ENCODE measurements at regions not wholly inside any gene's neighbourhood (a gene's known extent, or its start where the extent isn't known, plus 50 kb on each side); places are given as distances from the start of the nearest gene placed in this dataset.

- Histone ChIP-seq H2AFZ (ENCODE audit: low read depth, low read length) (no peak overlapping the region), H3K9me2 (ENCODE audit: insufficient read depth, low read length) (no peaks in the 10 kb centered on the region), H4K20me1 (ENCODE audit: insufficient read depth) (no peaks in the 10 kb centered on the region), H3K27me3 (ENCODE audit: insufficient read depth, low read depth, low read length) (no peaks in the 10 kb centered on the region), H3K4me3 (ENCODE audit: low read length) (no peak overlapping the region), H3K9ac (ENCODE audit: low read length) (no peak overlapping the region), H3K79me2 (replicated peaks; ENCODE audit: insufficient read depth, low read length) (no peaks in the 10 kb centered on the region), H3K9me3 (ENCODE audit: low read length) (no peaks in the 10 kb centered on the region), H3F3A (ENCODE audit: insufficient read depth, low read length, poor library complexity, severe bottlenecking) (no peaks in the 10 kb centered on the region), H3K4me2 (ENCODE audit: low read length) (no peak overlapping the region), H3K27ac (ENCODE audit: low read length) (no peak overlapping the region), H3K36me3 (ENCODE audit: insufficient read depth, low read length) (no peaks in the 10 kb centered on the region)
- TF ChIP-seq POLR2AphosphoS5 (IDR thresholded peaks at IDR 0.05) (no peak), MXI1 (conservative IDR thresholded peaks at IDR 0.05; ENCODE audit: poor library complexity, severe bottlenecking) (no peak), SMC3 (conservative IDR thresholded peaks at IDR 0.05; ENCODE audit: poor library complexity) (no peak), EP300 (conservative IDR thresholded peaks at IDR 0.05; ENCODE audit: poor library complexity, severe bottlenecking) (no peak), TAF1 (IDR thresholded peaks at IDR 0.05; ENCODE audit: low read depth) (no peak), RAD21 (conservative IDR thresholded peaks at IDR 0.05) (no peak), REST (IDR thresholded peaks at IDR 0.05; ENCODE audit: borderline replicate concordance) (no peak), EZH2 (IDR thresholded peaks at IDR 0.05; ENCODE audit: borderline replicate concordance, insufficient read depth, low read length, poor library complexity, severe bottlenecking) (no peak)
- TF ChIP-seq, protein P1, sequence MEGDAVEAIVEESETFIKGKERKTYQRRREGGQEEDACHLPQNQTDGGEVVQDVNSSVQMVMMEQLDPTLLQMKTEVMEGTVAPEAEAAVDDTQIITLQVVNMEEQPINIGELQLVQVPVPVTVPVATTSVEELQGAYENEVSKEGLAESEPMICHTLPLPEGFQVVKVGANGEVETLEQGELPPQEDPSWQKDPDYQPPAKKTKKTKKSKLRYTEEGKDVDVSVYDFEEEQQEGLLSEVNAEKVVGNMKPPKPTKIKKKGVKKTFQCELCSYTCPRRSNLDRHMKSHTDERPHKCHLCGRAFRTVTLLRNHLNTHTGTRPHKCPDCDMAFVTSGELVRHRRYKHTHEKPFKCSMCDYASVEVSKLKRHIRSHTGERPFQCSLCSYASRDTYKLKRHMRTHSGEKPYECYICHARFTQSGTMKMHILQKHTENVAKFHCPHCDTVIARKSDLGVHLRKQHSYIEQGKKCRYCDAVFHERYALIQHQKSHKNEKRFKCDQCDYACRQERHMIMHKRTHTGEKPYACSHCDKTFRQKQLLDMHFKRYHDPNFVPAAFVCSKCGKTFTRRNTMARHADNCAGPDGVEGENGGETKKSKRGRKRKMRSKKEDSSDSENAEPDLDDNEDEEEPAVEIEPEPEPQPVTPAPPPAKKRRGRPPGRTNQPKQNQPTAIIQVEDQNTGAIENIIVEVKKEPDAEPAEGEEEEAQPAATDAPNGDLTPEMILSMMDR (IDR thresholded peaks at IDR 0.05; ENCODE audit: poor library complexity, severe bottlenecking), result no peak
These were observed 102.6 kb upstream of the TENT5D start for GRCh38 chrX:80317646-80318045.

DNA sequence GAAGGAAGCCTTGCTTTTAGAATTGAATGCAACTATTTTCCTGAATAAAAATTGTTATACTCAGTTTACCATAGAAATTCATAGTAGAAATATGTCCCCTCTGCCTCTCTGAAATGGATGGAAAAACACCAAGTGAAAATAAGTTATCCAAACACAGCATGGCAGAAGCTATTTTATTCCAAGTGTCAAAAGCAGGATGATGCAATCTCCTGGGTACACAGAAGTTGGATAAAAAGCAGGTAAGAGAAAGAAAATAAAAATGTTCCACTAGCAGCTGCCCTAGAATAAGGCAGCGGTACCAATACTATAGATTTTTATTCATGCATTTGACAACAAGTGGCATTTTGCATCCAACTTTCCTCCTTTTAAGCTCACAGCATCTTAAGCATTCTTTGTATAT lies 89.0 kb upstream of the TENT5D start:
- TF ChIP-seq, protein P1 (IDR thresholded peaks at IDR 0.05; ENCODE audit: poor library complexity, severe bottlenecking), result no peak
- no peak for TF ChIP-seq TAF1 (IDR thresholded peaks at IDR 0.05; ENCODE audit: low read depth)
- TF ChIP-seq REST (IDR thresholded peaks at IDR 0.05; ENCODE audit: borderline replicate concordance), result no peak
- Histone ChIP-seq H3K4me3 (ENCODE audit: low read length) (no peak overlapping the region), H3K4me2 (ENCODE audit: low read length) (no peak overlapping the region), H3K79me2 (replicated peaks; ENCODE audit: insufficient read depth, low read length) (no peaks in the 10 kb centered on the region), H3K27ac (ENCODE audit: low read length) (no peak overlapping the region), H3K27me3 (ENCODE audit: insufficient read depth, low read depth, low read length) (no peaks in the 10 kb centered on the region), H3K9ac (ENCODE audit: low read length) (no peak overlapping the region), H4K20me1 (ENCODE audit: insufficient read depth) (no peaks in the 10 kb centered on the region), H3K9me3 (ENCODE audit: low read length) (no peaks in the 10 kb centered on the region), H3K9me2 (ENCODE audit: insufficient read depth, low read length) (no peaks in the 10 kb centered on the region), H3K36me3 (ENCODE audit: insufficient read depth, low read length) (no peaks in the 10 kb centered on the region), H2AFZ (ENCODE audit: low read depth, low read length) (no peak overlapping the region), H3F3A (ENCODE audit: insufficient read depth, low read length, poor library complexity, severe bottlenecking) (no peaks in the 10 kb centered on the region)
